Middle frontal gyrus (tissue), 1 donor: ENCODE measurements at regions not wholly inside any gene's neighbourhood (a gene's known extent, or its start where the extent isn't known, plus 50 kb on each side); places are given as distances from the start of the nearest gene placed in this dataset.

Experiments
- DNase-seq: peaks from one replicate; pipeline ENCODE4 v3.0.0-alpha.2; 2015; ENCODE audit warnings: low spot score; ENCODE audit errors: extremely low spot score

DNA sequence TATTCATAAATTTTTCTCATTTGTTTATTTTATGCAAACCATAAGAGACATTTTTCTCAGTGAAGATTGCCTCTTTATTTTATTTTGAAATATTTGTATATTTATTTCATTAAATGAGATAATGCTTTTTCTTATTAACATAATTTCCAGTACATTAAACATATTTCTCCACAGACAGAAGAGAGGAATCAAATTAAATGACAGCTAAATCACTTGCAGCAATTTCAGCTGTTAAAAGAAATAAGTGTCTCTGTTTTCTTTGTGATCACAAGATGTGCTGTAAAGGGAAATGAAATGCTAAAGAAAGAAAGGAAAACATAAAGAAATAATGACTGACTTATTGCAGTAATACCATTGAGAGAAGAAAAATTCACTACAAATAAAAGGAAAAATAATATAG, 414.0 kb upstream of the FANCL start:
- DNase-seq, result no peak

- DNase-seq, result no peak
Observed at GRCh38 chr2:58651930-58652329, 410.8 kb upstream of the FANCL start.

GRCh38 chr2:58650781-58651180, 409.7 kb upstream of the FANCL start:
- no peak for DNase-seq

DNA sequence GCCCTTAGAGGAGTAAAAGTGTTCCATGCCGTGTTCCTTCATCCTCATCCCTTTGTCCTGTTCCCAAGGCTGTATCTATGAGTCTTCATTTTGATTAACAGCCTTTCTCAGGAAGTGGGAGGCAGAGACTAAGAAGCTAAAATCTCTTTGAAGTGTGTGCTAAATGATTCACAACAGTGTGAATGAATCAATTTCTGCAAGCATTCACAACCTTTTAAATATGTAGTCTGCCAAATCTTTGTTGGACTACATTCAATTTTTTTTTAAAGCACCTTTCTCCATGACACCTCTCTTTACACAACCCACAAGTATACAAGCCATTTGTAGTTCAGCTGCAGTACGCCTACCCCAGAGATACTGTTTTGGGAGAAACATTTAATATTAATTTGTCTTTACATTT, 408.6 kb upstream of the FANCL start:
- no peak for DNase-seq

- DNase-seq, result no peak
Observed at GRCh38 chr2:58645017-58645416, 403.9 kb upstream of the FANCL start.

GRCh38 chr2:58644451-58644850, 403.3 kb upstream of the FANCL start:
- DNase-seq, result no peak

GRCh38 chr2:58641001-58641400, 399.9 kb upstream of the FANCL start:
- no peak for DNase-seq

- no peak for DNase-seq
Observed at GRCh38 chr2:58640042-58640441, 398.9 kb upstream of the FANCL start.

GRCh38 chr2:58638256-58638805, 397.2 kb upstream of the FANCL start:
- DNase-seq, result no peak

GRCh38 chr2:58636872-58637271, 395.7 kb upstream of the FANCL start:
- DNase-seq, result no peak

- no peak for DNase-seq
Observed at GRCh38 chr2:58635801-58636375, 394.8 kb upstream of the FANCL start.

DNA sequence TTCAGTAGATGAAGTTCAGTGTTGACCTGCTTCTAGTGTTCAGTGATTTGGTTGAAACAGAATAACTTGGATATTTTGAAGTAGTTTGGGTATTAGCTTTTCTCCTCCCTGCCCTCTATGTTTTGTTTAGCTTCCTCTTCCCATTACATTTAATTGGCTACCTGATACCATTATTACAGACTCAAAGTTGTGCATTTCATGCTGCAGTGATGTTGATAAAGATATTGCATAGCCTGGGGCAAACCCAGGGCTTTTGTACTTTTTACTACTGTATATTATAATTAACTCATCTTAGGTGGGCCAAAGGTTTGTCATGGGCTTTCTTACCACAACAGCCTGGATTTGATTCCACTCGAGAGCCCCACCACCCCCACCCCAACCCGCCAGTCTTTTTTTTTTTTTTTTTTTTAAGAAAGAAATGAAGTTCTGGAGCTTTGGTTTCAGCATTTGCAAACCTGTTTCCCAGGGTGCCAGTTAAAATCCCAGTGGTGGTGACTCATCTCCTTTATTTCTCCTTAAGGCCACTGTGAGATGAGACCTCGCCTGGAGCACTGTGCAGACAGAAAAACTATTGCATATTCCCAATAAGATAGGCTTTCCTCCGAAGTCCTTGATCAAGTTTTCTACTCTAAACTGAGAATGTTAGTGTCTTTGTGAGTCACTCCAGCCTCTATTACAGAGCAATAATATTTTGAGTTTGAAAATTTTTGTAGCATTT, 393.7 kb upstream of the FANCL start:
- no peak for DNase-seq

GRCh38 chr2:58633613-58634365, 392.7 kb upstream of the FANCL start:
- DNase-seq, result no peak

GRCh38 chr2:58631986-58632385, 390.9 kb upstream of the FANCL start:
- DNase-seq, result no peak

DNA sequence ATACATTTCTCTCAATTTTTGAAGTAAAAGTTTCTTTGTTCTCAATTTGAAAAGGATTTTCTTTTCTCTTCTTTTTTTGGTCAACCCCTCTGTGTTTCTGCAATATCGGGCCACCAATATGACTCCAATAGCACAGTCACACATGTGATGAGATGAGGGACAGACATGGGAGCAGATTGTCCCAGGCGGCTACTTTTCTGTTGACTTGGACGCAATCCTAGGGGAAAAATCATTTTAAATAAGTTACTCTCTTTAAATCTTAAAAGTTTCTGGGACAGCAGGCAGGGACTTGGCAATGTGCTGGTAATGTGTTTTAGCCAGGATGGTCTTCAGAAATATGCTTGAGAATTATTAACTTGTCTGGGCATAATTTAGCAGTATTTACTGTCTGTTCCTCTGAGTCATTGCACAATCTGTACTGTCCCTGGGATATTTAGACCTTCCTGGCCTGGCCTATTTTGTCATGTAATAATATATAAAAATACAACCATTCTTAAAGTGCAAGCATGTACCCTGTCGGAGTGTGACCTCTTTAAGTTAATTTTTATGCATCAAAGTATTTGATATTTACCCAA, 388.5 kb upstream of the FANCL start:
- no peak for DNase-seq

DNA sequence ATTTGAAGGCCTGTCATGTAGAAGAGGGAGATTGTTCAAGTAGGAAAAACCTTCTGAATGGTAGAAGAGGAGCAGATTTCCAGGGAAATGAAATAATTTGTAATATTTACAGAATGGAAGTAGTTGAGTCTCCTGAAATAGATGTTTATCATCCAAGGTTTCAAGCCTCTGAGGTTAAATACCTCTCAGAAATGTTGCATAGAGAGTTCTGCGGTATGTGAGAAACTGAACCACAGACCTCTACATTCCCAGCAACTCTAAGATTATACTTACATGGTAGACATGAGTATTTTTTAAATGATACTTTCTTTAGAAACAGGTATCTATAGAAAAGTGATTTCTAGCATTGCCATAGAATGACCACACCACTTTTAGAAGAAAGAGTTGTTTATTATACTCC, 379.8 kb upstream of the FANCL start:
- no peak for DNase-seq

GRCh38 chr2:58620093-58620492, 379.0 kb upstream of the FANCL start:
- no peak for DNase-seq

GRCh38 chr2:58616961-58617360, 375.8 kb upstream of the FANCL start:
- no peak for DNase-seq

DNA sequence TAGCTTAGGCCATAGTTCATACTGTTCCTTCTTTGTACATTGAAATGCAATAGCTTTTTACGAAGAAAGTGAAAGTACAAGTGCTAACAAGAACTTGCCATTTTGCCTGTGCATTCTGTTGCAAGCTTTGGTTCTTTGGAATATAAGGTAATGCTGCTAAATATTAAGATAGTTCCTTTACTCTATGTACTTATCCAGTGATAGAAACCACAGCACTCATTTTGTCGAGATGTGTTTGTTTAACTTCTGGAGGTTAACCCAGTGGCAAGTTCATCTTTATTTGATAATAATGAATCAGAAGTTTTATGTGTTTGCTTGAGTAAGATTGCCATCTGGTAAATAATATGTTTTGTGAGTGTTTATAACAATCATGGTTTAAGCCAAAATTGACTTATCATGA, 373.1 kb upstream of the FANCL start:
- DNase-seq, result no peak

- DNase-seq, result no peak
Observed at GRCh38 chr2:58612973-58613372, 371.8 kb upstream of the FANCL start.

DNA sequence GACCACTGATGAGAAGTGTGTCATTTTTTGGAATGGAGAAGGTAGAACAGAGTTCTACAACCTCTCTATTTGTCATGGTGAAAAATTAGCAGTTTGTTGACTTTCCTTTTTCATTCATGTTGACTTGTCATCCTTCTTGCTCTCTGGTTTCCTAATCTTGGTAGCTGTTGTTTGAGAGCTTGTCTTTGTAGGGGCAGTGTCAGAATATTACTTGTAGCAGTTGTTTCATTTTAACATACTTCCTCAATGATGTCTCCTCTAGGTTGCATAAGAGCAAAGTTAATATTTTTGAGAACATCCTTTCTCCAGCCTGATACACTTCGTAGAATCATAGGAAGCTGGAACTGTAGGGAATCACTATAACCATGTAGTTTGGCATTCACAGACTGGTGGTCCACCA, 368.2 kb upstream of the FANCL start:
- DNase-seq, result no peak

DNA sequence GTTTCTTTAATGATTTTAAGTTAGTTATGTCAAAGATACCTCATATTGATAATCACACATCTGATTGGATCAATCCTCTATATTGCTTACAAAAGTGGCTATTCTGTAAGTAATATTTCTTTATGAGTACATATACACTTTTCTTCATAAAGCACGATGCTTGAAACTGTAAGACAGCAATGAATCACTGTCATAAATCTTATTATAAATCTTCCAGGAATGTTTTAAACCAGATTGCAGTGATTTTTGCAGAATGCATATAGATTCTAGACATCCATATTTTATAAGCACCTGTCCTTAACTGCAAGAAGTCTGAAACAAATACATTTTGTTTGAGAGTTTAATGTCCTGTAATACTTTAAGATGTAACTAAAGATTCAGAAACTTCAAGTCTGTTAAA, 367.0 kb upstream of the FANCL start:
- no peak for DNase-seq
